ENCODE measurements at regions not wholly inside any gene's neighbourhood (a gene's known extent, or its start where the extent isn't known, plus 50 kb on each side); places are given as distances from the start of the nearest gene placed in this dataset.

DNA sequence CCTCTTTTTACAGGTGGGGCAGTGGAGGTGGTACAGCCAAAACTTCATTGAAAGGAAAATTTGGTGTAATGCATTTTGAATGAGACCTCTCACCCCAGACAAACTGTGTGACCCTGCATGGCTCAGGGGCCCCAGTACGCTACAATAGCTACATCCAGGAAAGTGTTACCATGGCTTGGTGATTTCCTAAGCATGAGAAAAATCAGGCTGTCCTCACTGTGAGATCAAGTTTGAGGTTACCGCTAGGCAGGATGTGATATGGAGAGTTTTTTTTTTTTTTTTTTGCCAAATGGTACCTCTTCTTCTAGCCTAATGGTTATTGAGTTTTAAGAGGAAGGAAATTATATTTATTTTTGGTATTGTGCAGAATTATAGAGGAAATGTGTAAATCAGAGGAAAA, 305.3 kb downstream of the CD83 start:
- TF ChIP-seq POLR2A (IDR thresholded peaks at IDR 0.05; ENCODE audit: low read length) (no peak), GATA1 (IDR thresholded peaks at IDR 0.05; ENCODE audit: low read depth, low read length) (no peak)

Measured in erythroblast (primary cell).